ENCODE measurements at regions not wholly inside any gene's neighbourhood (a gene's known extent, or its start where the extent isn't known, plus 50 kb on each side); places are given as distances from the start of the nearest gene placed in this dataset.

DNA sequence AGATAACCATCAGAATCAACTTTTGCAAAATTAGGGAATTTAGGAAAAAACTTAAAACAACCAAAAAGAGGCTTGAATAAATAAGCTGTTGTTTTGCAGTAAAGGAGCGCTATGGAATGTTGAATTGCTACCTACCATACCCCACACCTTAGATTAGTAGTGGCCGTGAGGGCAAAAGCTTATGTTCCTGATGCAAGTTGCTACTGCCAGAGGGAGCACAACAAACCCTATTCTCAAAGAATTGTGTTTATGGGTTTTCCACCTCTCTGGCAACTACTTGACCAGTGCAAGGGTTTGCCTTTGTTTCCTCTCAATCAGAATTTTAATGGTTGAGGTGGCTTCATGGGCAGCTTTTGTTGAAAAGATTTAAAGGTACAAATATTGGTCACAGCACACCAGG is 268.1 kb downstream of the LAS1L start:
- ChIA-PET CTCF (no interaction called here), POLR2A (interaction anchor here (0.6 kb wide), 1 partner anchor 494 kb away, joined by 3 read pairs; no protein-coding TSS in a partner anchor)
- TF ChIP-seq ZC3H11A (IDR thresholded peaks at IDR 0.05) (no peak), HDAC2 (IDR thresholded peaks at IDR 0.05) (no peak), KDM5A (IDR thresholded peaks at IDR 0.05) (no peak), JUNB (IDR thresholded peaks at IDR 0.05) (no peak), KDM1A (IDR thresholded peaks at IDR 0.05; ENCODE audit: low read depth) (no peak), RFX5 (IDR thresholded peaks at IDR 0.05) (no peak), EP300 (IDR thresholded peaks at IDR 0.05) (no peak), FOSL2 (IDR thresholded peaks at IDR 0.05) (no peak), FOSL2 (CRISPR knock-in tag; IDR thresholded peaks at IDR 0.05) (no peak), PHF8 (IDR thresholded peaks at IDR 0.05; ENCODE audit: borderline replicate concordance, low read depth) (no peak), EHF (CRISPR knock-in tag; IDR thresholded peaks at IDR 0.05) (no peak), HOXA7 (CRISPR knock-in tag; IDR thresholded peaks at IDR 0.05) (no peak), ZFP36 (IDR thresholded peaks at IDR 0.05; ENCODE audit: borderline replicate concordance, partially characterized antibody) (no peak), RARB (CRISPR knock-in tag; IDR thresholded peaks at IDR 0.05) (no peak), POLR2A (IDR thresholded peaks at IDR 0.05; ENCODE audit: low read length) (no peak)
- TF ChIP-seq, protein P1, sequence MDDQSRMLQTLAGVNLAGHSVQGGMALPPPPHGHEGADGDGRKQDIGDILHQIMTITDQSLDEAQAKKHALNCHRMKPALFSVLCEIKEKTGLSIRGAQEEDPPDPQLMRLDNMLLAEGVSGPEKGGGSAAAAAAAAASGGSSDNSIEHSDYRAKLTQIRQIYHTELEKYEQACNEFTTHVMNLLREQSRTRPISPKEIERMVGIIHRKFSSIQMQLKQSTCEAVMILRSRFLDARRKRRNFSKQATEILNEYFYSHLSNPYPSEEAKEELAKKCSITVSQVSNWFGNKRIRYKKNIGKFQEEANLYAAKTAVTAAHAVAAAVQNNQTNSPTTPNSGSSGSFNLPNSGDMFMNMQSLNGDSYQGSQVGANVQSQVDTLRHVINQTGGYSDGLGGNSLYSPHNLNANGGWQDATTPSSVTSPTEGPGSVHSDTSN (IDR thresholded peaks at IDR 0.05): no peak
- TF ChIP-seq, protein P2, sequence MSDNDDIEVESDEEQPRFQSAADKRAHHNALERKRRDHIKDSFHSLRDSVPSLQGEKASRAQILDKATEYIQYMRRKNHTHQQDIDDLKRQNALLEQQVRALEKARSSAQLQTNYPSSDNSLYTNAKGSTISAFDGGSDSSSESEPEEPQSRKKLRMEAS (IDR thresholded peaks at IDR 0.05): no peak
- TF ChIP-seq, protein P3, sequence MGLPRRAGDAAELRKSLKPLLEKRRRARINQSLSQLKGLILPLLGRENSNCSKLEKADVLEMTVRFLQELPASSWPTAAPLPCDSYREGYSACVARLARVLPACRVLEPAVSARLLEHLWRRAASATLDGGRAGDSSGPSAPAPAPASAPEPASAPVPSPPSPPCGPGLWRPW (IDR thresholded peaks at IDR 0.05): no peak
- TF ChIP-seq, protein P4, sequence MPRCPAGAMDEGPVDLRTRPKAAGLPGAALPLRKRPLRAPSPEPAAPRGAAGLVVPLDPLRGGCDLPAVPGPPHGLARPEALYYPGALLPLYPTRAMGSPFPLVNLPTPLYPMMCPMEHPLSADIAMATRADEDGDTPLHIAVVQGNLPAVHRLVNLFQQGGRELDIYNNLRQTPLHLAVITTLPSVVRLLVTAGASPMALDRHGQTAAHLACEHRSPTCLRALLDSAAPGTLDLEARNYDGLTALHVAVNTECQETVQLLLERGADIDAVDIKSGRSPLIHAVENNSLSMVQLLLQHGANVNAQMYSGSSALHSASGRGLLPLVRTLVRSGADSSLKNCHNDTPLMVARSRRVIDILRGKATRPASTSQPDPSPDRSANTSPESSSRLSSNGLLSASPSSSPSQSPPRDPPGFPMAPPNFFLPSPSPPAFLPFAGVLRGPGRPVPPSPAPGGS (IDR thresholded peaks at IDR 0.05): no peak
- ATAC-seq: no peak
- no peak for FAIRE-seq
- H3K4me3 ChIP-seq: no peak overlapping the region
- H3K4me2 ChIP-seq: no peak overlapping the region
- no peaks in the 10 kb centered on the region for H3K9me3 ChIP-seq
- H3K27ac ChIP-seq: no peak overlapping the region
- no peak for DNase-seq (ENCODE audit: low read depth in 1 of 2, low spot score in 1 of 2)
- 0% methylated on average over 2 of the region's 2 CpGs for WGBS (ENCODE audit: missing lambda C conversion rate)
- H3K4me1 ChIP-seq: no peaks in the 10 kb centered on the region

DNA sequence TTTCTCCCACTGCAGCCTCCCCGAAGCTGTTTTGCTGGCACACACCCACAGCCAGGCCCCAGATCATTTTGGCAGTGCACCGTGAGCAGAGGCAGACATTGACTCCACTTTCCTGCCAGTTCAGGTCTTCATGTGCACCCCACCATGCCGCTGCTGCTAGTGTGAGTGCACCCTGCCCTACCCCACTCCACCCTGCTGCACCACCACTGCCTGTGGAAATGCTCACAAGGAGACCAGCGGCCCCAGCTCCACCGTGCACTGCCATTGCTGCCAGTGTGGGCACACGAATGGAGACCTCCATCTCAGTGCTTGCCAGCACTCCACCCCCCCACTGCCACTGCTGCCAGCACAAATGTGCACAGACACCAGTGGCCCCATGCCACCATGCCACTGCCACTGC is 277.6 kb upstream of the ZC4H2 start:
- TF ChIP-seq HOXB5 (CRISPR knock-in tag; IDR thresholded peaks at IDR 0.05) (no peak), RAD21 (conservative IDR thresholded peaks at IDR 0.05 in 1 of 2, IDR thresholded peaks at IDR 0.05 in 1 of 2) (no peak), SMC3 (IDR thresholded peaks at IDR 0.05) (no peak), SREBF2 (IDR thresholded peaks at IDR 0.05) (no peak), ZFP36 (IDR thresholded peaks at IDR 0.05; ENCODE audit: borderline replicate concordance, partially characterized antibody) (no peak), HOXB13 (CRISPR knock-in tag; IDR thresholded peaks at IDR 0.05; ENCODE audit: low read depth) (no peak)
- TF ChIP-seq, protein P5, sequence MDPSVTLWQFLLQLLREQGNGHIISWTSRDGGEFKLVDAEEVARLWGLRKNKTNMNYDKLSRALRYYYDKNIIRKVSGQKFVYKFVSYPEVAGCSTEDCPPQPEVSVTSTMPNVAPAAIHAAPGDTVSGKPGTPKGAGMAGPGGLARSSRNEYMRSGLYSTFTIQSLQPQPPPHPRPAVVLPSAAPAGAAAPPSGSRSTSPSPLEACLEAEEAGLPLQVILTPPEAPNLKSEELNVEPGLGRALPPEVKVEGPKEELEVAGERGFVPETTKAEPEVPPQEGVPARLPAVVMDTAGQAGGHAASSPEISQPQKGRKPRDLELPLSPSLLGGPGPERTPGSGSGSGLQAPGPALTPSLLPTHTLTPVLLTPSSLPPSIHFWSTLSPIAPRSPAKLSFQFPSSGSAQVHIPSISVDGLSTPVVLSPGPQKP (IDR thresholded peaks at IDR 0.05; ENCODE audit: low read depth, low read length): no peak
- TF ChIP-seq, protein P6, sequence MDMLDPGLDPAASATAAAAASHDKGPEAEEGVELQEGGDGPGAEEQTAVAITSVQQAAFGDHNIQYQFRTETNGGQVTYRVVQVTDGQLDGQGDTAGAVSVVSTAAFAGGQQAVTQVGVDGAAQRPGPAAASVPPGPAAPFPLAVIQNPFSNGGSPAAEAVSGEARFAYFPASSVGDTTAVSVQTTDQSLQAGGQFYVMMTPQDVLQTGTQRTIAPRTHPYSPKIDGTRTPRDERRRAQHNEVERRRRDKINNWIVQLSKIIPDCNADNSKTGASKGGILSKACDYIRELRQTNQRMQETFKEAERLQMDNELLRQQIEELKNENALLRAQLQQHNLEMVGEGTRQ (IDR thresholded peaks at IDR 0.05): no peak
- H3K4me1 ChIP-seq: no peaks in the 10 kb centered on the region
- POLR2A ChIA-PET: no interaction called here
- CTCF ChIA-PET: no interaction called here
- no peak overlapping the region for H3K4me2 ChIP-seq
- H3K4me3 ChIP-seq: no peak overlapping the region
- DNase-seq (ENCODE audit: low read depth in 1 of 2, low spot score in 1 of 2) (no peak), ATAC-seq (no peak), FAIRE-seq (no peak)
- H3K27ac ChIP-seq: no peak overlapping the region
- H3K9me3 ChIP-seq: no peaks in the 10 kb centered on the region
- 0% methylated on average over 1 of the region's 6 CpGs for WGBS (ENCODE audit: missing lambda C conversion rate)
